Neutrophil (primary cell): ENCODE measurements at regions not wholly inside any gene's neighbourhood (a gene's known extent, or its start where the extent isn't known, plus 50 kb on each side); places are given as distances from the start of the nearest gene placed in this dataset.
"Not testable (repeated sequence)": the region's sequence is repeated elsewhere in the genome, so short reads cannot be mapped to it uniquely, and the experiment has no call there.

Experiments
- H3K27ac ChIP-seq: fragments of 200-600 bp; sonication (generic); 2 replicates; pipeline ENCODE4 v1.5.1; 2016; ENCODE audit warnings: mild to moderate bottlenecking, moderate library complexity
- H3K27me3 ChIP-seq: fragments of 200-600 bp; sonication (generic); 2 replicates; pipeline ENCODE4 v1.6.0; 2016; ENCODE audit warnings: mild to moderate bottlenecking
- H3K36me3 ChIP-seq: fragments of 200-600 bp; sonication (generic); 2 replicates; pipeline ENCODE4 v1.5.1; 2017
- H3K4me1 ChIP-seq, 2 experiments: fragments of 200-600 bp in 1 of 2; sonication (generic) in 1 of 2; 1 replicate in 1 of 2; 2 replicates in 1 of 2; pipeline versions ENCODE4 v1.5.1 to v1.6.1; 2013 to 2016; ENCODE audit warnings: low read depth in 1 of 2, low read length in 1 of 2, mild to moderate bottlenecking in 1 of 2, moderate library complexity in 1 of 2; ENCODE audit not compliant: control insufficient read depth in 1 of 2, insufficient read depth in 1 of 2
- H3K4me3 ChIP-seq, 2 experiments: fragments of 200-600 bp in 1 of 2; sonication (generic) in 1 of 2; 1 replicate in 1 of 2; 2 replicates in 1 of 2; pipeline ENCODE4 v1.5.1; 2013 to 2016; ENCODE audit warnings: low read depth in 1 of 2, low read length in 1 of 2, mild to moderate bottlenecking in 1 of 2, moderate library complexity in 1 of 2
- H3K9me3 ChIP-seq: fragments of 200-600 bp; sonication (generic); 2 replicates; pipeline ENCODE4 v1.5.1; 2016
- TF ChIP-seq, protein P1 (sequence below): fragments of 200-600 bp; sonication (generic); IDR thresholded peaks from 2 replicates; pipeline ENCODE4 v1.5.1; 2016; ENCODE audit warnings: antibody characterized with exemption

DNA sequence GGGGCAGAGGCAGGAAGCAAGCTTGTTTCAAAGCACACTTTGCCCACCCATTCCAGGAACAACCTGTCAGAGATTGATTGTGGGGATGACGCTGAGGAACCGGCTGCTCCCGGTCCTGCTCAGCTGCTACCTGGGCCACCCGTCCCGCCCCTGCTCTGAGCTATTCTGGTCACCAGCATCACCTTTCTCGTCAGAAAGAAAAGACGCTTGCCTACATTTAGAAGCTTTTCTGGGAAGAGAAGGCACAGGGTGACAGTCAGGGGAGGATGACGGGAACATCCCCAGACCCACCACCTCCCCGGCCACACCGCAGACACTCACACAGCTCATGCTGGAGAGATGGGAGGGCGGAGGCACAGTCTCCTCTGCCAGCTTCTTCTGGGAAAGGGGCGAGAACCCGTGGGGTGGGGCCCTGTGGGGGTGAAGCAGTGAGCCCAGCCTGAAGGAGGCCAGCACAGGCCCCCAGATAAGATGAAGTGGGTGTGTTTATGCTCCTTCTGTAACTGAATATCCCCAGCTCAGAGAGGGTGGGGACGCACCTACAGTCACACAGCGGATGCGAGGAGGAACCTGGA lies 81.8 kb downstream of the CPZ start:
- TF ChIP-seq, protein P1, sequence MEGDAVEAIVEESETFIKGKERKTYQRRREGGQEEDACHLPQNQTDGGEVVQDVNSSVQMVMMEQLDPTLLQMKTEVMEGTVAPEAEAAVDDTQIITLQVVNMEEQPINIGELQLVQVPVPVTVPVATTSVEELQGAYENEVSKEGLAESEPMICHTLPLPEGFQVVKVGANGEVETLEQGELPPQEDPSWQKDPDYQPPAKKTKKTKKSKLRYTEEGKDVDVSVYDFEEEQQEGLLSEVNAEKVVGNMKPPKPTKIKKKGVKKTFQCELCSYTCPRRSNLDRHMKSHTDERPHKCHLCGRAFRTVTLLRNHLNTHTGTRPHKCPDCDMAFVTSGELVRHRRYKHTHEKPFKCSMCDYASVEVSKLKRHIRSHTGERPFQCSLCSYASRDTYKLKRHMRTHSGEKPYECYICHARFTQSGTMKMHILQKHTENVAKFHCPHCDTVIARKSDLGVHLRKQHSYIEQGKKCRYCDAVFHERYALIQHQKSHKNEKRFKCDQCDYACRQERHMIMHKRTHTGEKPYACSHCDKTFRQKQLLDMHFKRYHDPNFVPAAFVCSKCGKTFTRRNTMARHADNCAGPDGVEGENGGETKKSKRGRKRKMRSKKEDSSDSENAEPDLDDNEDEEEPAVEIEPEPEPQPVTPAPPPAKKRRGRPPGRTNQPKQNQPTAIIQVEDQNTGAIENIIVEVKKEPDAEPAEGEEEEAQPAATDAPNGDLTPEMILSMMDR, result no peak

DNA sequence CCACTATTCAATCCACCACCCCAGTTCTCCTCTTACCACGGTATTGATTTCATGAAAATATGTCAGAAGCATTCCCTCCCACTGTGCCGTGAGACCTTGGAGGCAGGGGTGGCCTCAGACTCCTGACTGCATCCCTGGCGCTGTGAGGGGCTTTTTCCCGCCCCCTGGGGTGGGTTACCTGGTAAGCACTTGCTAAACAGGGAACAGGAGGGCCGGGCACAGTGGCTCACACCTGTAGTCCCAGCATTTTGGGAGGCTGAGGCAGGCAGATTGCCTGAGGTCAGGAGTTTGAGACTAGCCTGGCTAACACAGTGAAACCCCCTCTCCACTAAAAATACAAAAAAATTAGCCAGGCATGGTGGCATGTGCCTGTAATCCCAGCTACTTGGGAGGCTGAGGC lies 80.5 kb downstream of the CPZ start:
- H3K4me3 ChIP-seq, H3K36me3 ChIP-seq, H3K27ac ChIP-seq, H3K9me3 ChIP-seq, H3K4me1 ChIP-seq: not testable (repeated sequence)
- peaks cover 12% of the 10 kb centered on the region for H3K27me3 ChIP-seq

More for the DNA sequence above, 81.8 kb downstream of the CPZ start:
- Histone ChIP-seq H3K27me3 (peaks cover 7% of the 10 kb centered on the region), H3K36me3 (no peaks in the 10 kb centered on the region), H3K9me3 (no peaks in the 10 kb centered on the region), H3K4me3 (no peak overlapping the region), H3K27ac (no peak overlapping the region), H3K4me1 (no peaks in the 10 kb centered on the region)

DNA sequence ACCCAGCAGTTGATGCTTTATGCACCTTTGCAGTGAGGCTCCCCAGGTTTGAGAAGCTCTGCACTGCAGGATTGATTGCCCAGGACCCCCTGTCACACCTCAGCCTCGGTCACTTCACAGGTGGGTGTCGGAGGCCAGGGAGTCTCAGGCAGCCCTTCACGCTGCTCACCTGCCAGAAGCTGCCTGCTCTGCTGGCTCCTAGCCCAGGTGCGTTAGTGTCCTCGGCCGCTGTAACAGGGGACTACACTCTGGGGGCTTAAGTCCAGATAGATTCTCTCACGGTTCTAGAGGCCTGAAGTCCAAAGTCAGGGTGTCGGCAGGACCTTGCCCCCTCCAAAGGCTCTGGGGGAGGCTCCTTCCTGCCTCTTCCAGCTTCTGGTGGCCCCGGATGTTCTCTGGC lies 79.9 kb downstream of the CPZ start:
- Histone ChIP-seq H3K9me3 (no peaks in the 10 kb centered on the region), H3K4me3 (no peak overlapping the region), H3K36me3 (no peaks in the 10 kb centered on the region), H3K27ac (no peak overlapping the region), H3K4me1 (no peaks in the 10 kb centered on the region), H3K27me3 (peaks cover 16% of the 10 kb centered on the region)
- TF ChIP-seq, protein P1, result no peak

DNA sequence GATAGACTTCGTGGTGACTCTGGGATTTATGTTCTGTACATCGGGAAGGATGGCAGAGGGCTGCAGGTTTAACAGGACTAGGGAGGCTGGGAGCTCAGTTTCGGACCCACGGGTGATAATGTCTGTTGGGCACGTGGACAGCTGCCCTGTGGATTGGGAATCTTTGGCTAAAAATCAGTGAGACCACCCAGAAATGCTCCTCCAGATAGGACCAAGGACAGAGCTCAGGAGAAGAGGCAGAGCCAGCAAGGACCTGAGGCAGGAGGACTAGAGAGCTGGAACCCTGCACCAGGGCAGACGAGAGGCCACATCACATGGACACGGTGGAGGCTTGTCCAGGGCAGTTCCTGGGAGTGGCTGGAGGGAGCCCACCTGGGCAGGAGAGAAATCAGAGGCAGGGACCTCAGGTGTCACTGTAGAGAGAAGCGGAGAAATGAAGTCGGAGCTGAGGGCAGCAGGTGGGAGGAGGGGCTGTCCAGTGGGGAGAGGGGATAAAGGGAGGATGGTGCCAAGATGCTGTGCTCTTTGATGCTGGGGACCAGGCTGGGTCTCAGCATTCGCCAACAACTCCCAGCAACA lies 79.2 kb downstream of the CPZ start:
- TF ChIP-seq, protein P1, result no peak
- no peaks in the 10 kb centered on the region for H3K4me1 ChIP-seq
- H3K4me3 ChIP-seq, result no peak overlapping the region
- no peak overlapping the region for H3K27ac ChIP-seq
- no peaks in the 10 kb centered on the region for H3K36me3 ChIP-seq
- H3K27me3 ChIP-seq, result peaks cover 16% of the 10 kb centered on the region
- no peaks in the 10 kb centered on the region for H3K9me3 ChIP-seq
